ENCODE measurements at regions not wholly inside any gene's neighbourhood (a gene's known extent, or its start where the extent isn't known, plus 50 kb on each side); places are given as distances from the start of the nearest gene placed in this dataset.

- no peak for DNase-seq (ENCODE audit: low spot score)
Observed at GRCh38 chr3:132236701-132237651, 80.2 kb upstream of the ACP3 start.

GRCh38 chr3:132237652-132238032 lies 79.6 kb upstream of the ACP3 start:
- no peak for DNase-seq (ENCODE audit: low spot score)

- no peak for DNase-seq (ENCODE audit: low spot score)
Observed at GRCh38 chr3:132239587-132239986, 77.6 kb upstream of the ACP3 start.

- DNase-seq (ENCODE audit: low spot score): no peak
Observed at GRCh38 chr3:132241776-132242514, 75.3 kb upstream of the ACP3 start.

- no peak for DNase-seq (ENCODE audit: low spot score)
Observed at GRCh38 chr3:132242790-132243189, 74.4 kb upstream of the ACP3 start.

GRCh38 chr3:132245552-132246142 lies 71.6 kb upstream of the ACP3 start:
- no peak for DNase-seq (ENCODE audit: low spot score)

- no peak for DNase-seq (ENCODE audit: low spot score)
Observed at GRCh38 chr3:132246212-132246611, 71.0 kb upstream of the ACP3 start.

GRCh38 chr3:132247211-132247610 lies 70.0 kb upstream of the ACP3 start:
- no peak for DNase-seq (ENCODE audit: low spot score)

- no peak for DNase-seq (ENCODE audit: low spot score)
Observed at GRCh38 chr3:132248490-132248889, 68.7 kb upstream of the ACP3 start.

- peak; percentile 4 for DNase-seq (ENCODE audit: low spot score)
Observed at GRCh38 chr3:132253262-132253878, 63.8 kb upstream of the ACP3 start.

GRCh38 chr3:132254076-132254755 lies 63.0 kb upstream of the ACP3 start:
- no peak for DNase-seq (ENCODE audit: low spot score)

- DNase-seq (ENCODE audit: low spot score): no peak
Observed at GRCh38 chr3:132255041-132255745, 62.0 kb upstream of the ACP3 start.

GRCh38 chr3:132256989-132257388 lies 60.2 kb upstream of the ACP3 start:
- no peak for DNase-seq (ENCODE audit: low spot score)

- DNase-seq (ENCODE audit: low spot score): no peak
Observed at GRCh38 chr3:132261506-132261905, 55.7 kb upstream of the ACP3 start.

GRCh38 chr3:132262305-132262704 lies 54.9 kb upstream of the ACP3 start:
- no peak for DNase-seq (ENCODE audit: low spot score)

- DNase-seq (ENCODE audit: low spot score): no peak
Observed at GRCh38 chr3:132262956-132263355, 54.3 kb upstream of the ACP3 start.

- DNase-seq (ENCODE audit: low spot score): no peak
Observed at GRCh38 chr3:132265028-132265427, 52.2 kb upstream of the ACP3 start.

- DNase-seq (ENCODE audit: low spot score): no peak
Observed at GRCh38 chr3:132265488-132265887, 51.7 kb upstream of the ACP3 start.

GRCh38 chr3:132267391-132267993 lies 49.7 kb upstream of the ACP3 start:
- no peak for DNase-seq (ENCODE audit: low spot score)

Measured in CD4-positive, alpha-beta T cell treated with Interleukin-2 at 100 ng/mL for 4 hours (primary cell).